ENCODE measurements at regions not wholly inside any gene's neighbourhood (a gene's known extent, or its start where the extent isn't known, plus 50 kb on each side); places are given as distances from the start of the nearest gene placed in this dataset.

- TF ChIP-seq CTCF (IDR thresholded peaks at IDR 0.05 in 4 of 5, conservative IDR thresholded peaks at IDR 0.05 in 1 of 5) (no peak), POLR2A (IDR thresholded peaks at IDR 0.05) (no peak)
Observed at GRCh38 chr20:51894201-51894600, 91.9 kb upstream of the SALL4 start.
